ENCODE measurements at regions not wholly inside any gene's neighbourhood (a gene's known extent, or its start where the extent isn't known, plus 50 kb on each side); places are given as distances from the start of the nearest gene placed in this dataset.

DNA sequence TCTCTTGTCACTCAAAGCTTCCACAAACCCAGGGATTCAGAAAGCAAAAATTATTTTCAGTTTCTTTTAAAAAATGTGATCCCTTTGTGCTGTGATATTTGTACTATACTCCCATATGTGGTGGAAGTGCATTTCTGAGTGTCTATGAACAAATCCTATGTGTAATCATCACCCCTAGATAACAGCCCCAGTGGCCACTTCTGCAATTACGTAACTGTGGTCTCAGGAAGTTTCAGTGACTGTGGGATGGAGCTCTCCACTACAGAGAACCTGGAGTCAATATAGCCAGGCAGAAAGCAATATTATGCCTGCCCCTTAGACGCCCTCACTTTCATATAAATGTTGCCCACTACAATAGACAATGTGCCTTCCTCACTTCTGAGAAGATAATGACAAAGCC lies 1101.7 kb upstream of the GHITM start:
- Mint-ChIP-seq H3K4me1 (no peaks in the 10 kb centered on the region), H3K9me3 (peaks cover 2% of the 10 kb centered on the region), H3K36me3 (no peaks in the 10 kb centered on the region), H3K27ac (no peak overlapping the region), H3K27me3 (no peaks in the 10 kb centered on the region), H3K4me3 (no peak overlapping the region)
- CTCF ChIA-PET: no interaction called here
- DNase-seq: no peak

DNA sequence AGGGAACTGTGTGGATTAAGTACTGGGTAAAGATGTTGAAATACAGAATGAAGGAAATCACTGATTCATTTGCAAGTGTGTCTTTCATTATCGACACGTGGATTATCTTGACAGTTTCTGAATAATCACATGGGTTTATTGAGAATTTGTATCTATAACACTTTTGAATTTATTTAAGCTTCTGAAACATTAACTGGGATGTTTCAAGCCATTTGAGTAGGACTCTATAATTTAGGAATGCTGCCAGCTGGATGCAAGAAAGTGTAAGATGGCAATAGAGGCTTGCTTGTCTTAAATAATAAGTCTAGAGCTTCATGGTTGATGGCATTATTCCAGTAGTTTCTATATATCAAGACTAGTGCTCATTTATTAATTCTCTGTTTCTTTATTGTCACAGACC lies 1100.7 kb upstream of the GHITM start:
- Mint-ChIP-seq H3K4me3 (no peak overlapping the region), H3K36me3 (no peaks in the 10 kb centered on the region), H3K9me3 (peaks cover 2% of the 10 kb centered on the region), H3K27me3 (no peaks in the 10 kb centered on the region), H3K27ac (no peak overlapping the region), H3K4me1 (no peaks in the 10 kb centered on the region)
- no peak for DNase-seq
- CTCF ChIA-PET: no interaction called here

DNA sequence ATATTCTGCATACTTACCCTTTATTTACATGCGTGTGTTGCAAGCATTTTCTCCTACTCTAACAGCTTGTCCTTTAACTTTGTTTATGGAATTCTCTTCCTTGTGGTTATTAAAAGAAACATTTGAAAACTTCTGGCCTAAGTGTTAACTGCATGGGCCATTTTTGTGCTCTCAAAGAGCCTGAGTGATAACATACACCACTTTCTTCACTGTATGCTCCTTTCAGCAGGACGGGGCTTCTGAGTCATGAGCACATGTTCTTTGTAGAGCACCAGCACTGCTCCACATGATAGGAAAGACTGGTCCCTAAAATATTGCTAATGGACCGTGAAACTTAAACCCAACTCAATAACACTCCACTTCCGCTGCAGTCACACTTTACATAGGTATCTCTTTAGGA lies 1093.6 kb upstream of the GHITM start:
- Mint-ChIP-seq H3K27ac (no peak overlapping the region), H3K9me3 (peaks cover 4% of the 10 kb centered on the region), H3K4me1 (no peaks in the 10 kb centered on the region), H3K27me3 (no peaks in the 10 kb centered on the region), H3K4me3 (no peak overlapping the region), H3K36me3 (no peaks in the 10 kb centered on the region)
- DNase-seq: no peak
- CTCF ChIA-PET: no interaction called here

DNA sequence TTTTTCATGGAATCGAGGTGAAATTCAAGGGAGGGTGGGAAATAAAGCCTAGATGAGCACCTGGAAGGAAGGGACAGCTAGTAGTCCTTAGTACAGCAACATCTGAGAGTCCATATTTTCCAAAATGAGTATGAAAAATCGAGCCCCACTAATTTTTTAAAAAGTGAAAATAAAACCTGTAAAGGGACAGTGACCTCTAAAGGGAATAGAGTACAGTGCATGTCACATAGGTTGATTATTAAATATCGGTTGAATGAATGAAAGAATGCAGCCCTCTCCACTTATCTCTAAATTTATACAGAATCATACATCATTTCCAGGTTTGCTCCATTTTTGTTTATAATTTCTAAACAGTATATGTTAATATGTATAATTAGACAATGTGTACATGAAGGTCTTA lies 1088.5 kb upstream of the GHITM start:
- DNase-seq: no peak
- CTCF ChIA-PET: no interaction called here
- Mint-ChIP-seq H3K9me3 (peaks cover 3% of the 10 kb centered on the region), H3K27ac (no peak overlapping the region), H3K4me3 (no peak overlapping the region), H3K27me3 (no peaks in the 10 kb centered on the region), H3K4me1 (no peaks in the 10 kb centered on the region), H3K36me3 (no peaks in the 10 kb centered on the region)

DNA sequence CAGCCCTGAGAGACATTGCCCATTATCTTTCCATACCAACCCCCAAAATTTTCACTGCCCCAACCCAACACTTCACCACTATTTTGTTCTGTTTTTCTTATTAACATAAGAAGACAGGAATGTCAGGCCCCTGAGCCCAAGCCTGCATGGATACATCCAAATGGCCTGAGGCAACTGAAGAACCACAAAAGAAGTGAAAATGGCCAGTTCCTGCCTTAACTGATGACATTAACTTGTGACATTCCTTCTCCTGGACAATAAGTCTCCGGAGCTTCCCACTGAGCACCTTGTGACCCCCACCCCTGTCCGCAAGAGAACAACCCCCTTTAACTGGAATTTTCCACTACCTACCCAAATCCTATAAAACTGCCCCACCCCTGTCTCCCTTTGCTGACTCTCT lies 1076.4 kb upstream of the GHITM start:
- Mint-ChIP-seq H3K9me3 (peaks cover 5% of the 10 kb centered on the region), H3K27ac (no peak overlapping the region), H3K27me3 (no peaks in the 10 kb centered on the region), H3K4me1 (no peaks in the 10 kb centered on the region), H3K4me3 (no peak overlapping the region), H3K36me3 (no peaks in the 10 kb centered on the region)
- CTCF ChIA-PET: no interaction called here
- DNase-seq: no peak

DNA sequence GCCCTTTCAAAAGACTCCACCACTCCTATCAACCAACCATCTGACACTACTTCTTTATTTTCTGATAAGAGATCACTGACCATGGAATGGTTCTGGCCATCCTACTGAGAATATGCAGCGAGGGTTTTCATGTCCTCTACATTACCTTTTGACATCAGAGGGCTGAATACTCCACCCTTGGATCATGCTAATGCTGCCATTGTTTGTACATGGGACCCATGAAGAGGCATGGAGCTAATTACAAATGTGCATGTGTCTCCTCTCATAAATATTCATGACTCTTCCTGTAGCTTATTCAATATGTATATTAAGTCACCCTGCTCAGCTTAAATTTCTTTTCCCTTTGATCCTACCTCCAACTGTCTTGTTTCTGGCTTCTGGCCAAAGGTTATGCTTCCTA lies 1065.8 kb upstream of the GHITM start:
- Mint-ChIP-seq H3K9me3 (no peaks in the 10 kb centered on the region), H3K4me3 (no peak overlapping the region), H3K27me3 (no peaks in the 10 kb centered on the region), H3K36me3 (no peaks in the 10 kb centered on the region), H3K27ac (no peak overlapping the region), H3K4me1 (no peaks in the 10 kb centered on the region)
- CTCF ChIA-PET: no interaction called here
- DNase-seq: no peak

DNA sequence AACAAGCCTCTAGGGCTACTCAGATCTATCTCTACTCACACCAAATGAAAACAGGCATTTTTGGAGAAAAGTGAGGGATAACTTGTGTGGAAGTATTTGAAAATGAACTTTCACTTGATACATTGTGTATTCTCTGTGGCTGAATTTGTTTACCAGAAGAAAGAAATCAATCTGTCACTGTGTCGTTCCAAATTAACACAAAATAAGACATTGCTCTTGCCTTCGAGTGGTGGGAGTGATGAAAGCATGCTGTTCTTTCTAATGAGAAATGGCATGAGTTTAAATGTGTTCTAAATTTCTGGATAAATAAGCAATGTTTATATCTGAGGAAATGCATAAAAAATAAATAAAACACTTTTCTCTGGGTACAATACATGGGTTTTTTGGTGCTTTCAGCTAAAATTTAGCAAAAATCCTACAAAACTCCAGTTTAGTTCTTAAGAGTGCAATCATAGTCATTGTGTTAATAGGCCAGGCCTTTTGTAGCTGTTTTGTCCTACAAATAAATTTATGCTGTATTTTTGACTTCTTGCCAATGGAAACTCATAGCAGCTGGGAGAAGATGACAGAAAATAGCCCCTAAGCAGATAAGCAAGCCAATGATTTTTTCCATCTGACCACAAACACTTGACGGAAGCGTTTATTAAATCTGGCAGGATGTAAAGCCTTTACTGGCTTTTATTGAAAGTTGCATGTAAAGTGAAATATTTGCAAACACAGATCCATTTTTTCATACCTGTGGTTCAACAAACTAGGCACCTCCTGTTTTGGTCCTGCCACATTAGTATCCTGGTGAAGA lies 1064.1 kb upstream of the GHITM start:
- Mint-ChIP-seq H3K27ac (no peak overlapping the region), H3K9me3 (peaks cover under 1% of the 10 kb centered on the region), H3K4me3 (no peak overlapping the region), H3K27me3 (no peaks in the 10 kb centered on the region), H3K4me1 (no peaks in the 10 kb centered on the region), H3K36me3 (no peaks in the 10 kb centered on the region)
- no peak for DNase-seq
- CTCF ChIA-PET: no interaction called here

DNA sequence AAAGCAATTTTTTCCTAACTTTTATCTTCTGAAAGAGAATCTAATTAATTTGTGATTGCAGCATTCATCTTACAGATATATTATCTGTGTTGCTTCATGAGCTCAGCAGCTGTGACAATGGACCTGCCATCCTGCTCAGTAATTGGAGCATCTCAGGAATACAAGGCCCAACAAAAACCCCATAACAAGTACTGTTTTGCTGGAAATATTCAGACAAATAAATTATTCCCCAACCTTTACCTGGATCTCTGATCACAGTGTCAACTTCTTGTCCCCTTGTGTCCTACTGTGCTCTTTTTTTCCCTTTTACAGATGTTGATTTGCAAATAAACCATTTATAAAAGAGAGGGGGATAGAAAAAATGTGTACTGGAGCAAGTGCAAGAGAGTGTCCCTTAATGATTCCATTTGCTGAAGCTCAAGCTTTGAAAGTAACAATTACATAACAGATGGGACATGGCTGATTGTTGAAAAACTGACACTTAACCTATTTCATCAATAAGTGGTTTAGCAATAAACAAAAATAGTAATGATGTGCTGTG lies 1063.4 kb upstream of the GHITM start:
- CTCF ChIA-PET: no interaction called here
- Mint-ChIP-seq H3K36me3 (no peaks in the 10 kb centered on the region), H3K4me3 (no peak overlapping the region), H3K9me3 (peaks cover 3% of the 10 kb centered on the region), H3K27me3 (no peaks in the 10 kb centered on the region), H3K4me1 (no peaks in the 10 kb centered on the region), H3K27ac (no peak overlapping the region)
- no peak for DNase-seq

DNA sequence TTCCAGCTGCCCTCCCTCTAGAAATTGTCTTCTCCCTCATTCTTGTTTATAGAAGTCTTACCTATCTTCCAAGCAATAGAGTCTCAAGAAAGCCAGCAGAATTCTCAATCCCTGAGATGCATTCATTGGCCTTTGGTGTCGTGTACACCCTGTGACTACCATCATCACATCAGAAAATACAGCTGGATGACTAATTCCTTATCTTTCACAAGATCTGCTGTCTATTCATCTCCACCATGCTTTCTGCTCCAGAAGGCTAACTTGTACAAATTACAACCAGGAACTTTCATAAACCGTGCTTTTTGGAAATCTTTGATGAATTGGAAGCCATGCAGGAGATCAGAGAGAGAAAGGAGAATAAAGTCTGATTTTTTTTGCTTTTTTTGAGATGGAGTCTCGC lies 1062.9 kb upstream of the GHITM start:
- Mint-ChIP-seq H3K27me3 (no peaks in the 10 kb centered on the region), H3K27ac (no peak overlapping the region), H3K9me3 (peaks cover 3% of the 10 kb centered on the region), H3K4me1 (no peaks in the 10 kb centered on the region), H3K36me3 (no peaks in the 10 kb centered on the region), H3K4me3 (no peak overlapping the region)
- CTCF ChIA-PET: no interaction called here
- no peak for DNase-seq

DNA sequence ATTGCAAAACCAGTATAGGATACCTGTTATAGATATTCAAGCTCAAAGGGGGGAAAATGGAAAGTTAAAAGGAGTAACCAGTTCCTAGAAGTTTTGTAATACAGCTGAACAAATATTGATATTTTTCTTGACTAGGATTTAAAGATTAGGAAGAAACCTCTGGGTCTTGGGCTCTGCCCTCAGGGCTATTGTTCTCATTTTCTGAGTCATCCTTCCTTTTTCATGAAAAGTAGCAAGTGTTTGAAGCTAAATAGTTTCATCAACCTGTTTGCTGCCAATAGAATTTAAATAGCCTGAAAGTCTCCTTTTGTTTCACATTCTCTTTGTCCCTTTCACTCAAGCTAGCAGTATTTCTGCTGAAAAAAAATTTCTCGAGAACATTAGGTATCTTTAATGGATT lies 1061.1 kb upstream of the GHITM start:
- Mint-ChIP-seq H3K27me3 (no peaks in the 10 kb centered on the region), H3K9me3 (peaks cover 3% of the 10 kb centered on the region), H3K4me1 (no peaks in the 10 kb centered on the region), H3K4me3 (no peak overlapping the region), H3K36me3 (no peaks in the 10 kb centered on the region), H3K27ac (no peak overlapping the region)
- CTCF ChIA-PET: no interaction called here
- DNase-seq: no peak

DNA sequence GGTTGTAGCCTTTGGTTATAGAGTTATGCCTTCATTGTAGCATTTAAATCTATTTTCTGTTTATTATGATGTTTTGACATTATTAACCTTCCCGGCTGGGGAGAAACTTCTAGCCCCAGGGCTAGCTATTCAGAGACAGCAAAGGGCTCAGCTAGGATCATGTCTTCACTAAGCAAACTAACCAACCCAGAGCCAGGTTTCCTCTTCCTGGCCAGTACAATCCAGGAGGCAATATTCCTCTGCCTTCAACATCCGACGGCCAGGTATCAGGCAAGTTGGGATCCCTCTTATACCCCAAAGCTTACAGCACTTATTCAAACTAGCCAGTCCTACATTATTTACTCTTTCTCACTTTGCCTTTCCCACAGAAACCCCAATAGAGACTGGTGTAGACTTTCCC lies 1060.7 kb upstream of the GHITM start:
- Mint-ChIP-seq H3K27ac (no peak overlapping the region), H3K4me1 (no peaks in the 10 kb centered on the region), H3K36me3 (no peaks in the 10 kb centered on the region), H3K9me3 (peaks cover 5% of the 10 kb centered on the region), H3K4me3 (no peak overlapping the region), H3K27me3 (no peaks in the 10 kb centered on the region)
- no peak for DNase-seq
- CTCF ChIA-PET: no interaction called here

DNA sequence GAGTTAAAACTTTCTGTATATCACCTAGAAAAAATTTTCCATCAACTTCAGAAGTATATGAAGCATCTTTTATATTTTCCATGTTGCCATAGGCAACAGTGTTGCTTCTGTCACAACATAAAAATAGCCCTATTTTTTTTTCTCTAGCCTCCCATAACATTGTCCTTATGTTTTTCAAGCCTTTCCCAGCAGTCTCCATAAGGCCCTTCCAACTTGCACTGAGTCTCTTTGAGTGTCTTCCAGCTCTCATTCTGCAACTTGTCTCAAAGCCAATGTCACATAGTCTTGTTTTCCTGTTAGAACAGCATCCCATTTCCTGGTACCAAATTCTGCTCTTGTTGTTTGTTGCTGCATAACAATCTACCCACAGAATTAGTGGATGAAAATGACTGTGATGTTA lies 1055.5 kb upstream of the GHITM start:
- H3K36me3 Mint-ChIP-seq: no peaks in the 10 kb centered on the region
- CTCF ChIA-PET: no interaction called here
- no peak overlapping the region for H3K27ac Mint-ChIP-seq
- H3K9me3 Mint-ChIP-seq: peaks cover 13% of the 10 kb centered on the region
- H3K4me3 Mint-ChIP-seq: no peak overlapping the region
- H3K4me1 Mint-ChIP-seq: no peaks in the 10 kb centered on the region
- DNase-seq: no peak
- no peaks in the 10 kb centered on the region for H3K27me3 Mint-ChIP-seq

DNA sequence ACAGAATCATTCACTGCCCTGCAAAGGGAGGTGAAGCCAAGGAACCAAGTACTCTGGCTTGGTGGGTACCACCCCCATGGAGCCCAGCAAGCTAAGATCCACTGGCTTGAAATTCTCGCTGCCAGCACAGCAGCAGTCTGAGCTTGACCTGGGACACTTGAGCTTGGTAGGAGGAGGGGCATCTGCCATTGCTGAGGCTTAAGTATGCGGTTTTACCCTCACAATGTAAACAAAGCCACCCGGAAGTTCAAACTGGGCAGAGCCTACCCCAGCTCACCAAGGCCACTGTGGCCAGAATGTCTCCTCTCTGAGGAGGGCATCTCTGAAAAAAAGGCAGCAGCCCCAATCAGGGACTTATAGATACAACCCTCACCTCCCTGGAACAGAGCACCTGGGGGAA lies 1050.0 kb upstream of the GHITM start:
- H3K36me3 Mint-ChIP-seq: no peaks in the 10 kb centered on the region
- no peaks in the 10 kb centered on the region for H3K4me1 Mint-ChIP-seq
- H3K27ac Mint-ChIP-seq: no peak overlapping the region
- DNase-seq: no peak
- H3K9me3 Mint-ChIP-seq: peaks cover 8% of the 10 kb centered on the region
- CTCF ChIA-PET: no interaction called here
- H3K4me3 Mint-ChIP-seq: no peak overlapping the region
- H3K27me3 Mint-ChIP-seq: no peaks in the 10 kb centered on the region

DNA sequence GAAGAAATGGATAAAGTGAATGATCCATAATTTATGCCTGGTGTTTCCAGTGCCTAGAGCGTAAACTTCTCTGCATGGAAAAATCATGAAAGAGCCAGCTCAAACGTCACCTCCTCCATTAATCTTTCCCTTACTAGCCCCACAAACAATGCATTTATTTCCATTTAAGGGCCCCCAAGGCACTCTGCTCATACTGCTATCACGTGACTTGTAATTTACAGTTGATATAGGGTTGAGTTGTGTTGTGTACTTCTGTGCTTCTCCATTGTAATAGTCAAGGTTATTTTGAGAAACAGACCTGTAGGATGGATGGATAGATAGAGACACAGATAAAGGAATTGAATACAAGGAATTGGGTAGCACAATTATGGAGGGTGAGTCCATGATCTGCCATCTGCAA lies 1034.7 kb upstream of the GHITM start:
- Mint-ChIP-seq H3K4me3 (no peak overlapping the region), H3K9me3 (peaks cover 13% of the 10 kb centered on the region), H3K4me1 (no peaks in the 10 kb centered on the region), H3K27ac (no peak overlapping the region), H3K36me3 (no peaks in the 10 kb centered on the region), H3K27me3 (no peaks in the 10 kb centered on the region)
- no peak for DNase-seq
- CTCF ChIA-PET: no interaction called here

DNA sequence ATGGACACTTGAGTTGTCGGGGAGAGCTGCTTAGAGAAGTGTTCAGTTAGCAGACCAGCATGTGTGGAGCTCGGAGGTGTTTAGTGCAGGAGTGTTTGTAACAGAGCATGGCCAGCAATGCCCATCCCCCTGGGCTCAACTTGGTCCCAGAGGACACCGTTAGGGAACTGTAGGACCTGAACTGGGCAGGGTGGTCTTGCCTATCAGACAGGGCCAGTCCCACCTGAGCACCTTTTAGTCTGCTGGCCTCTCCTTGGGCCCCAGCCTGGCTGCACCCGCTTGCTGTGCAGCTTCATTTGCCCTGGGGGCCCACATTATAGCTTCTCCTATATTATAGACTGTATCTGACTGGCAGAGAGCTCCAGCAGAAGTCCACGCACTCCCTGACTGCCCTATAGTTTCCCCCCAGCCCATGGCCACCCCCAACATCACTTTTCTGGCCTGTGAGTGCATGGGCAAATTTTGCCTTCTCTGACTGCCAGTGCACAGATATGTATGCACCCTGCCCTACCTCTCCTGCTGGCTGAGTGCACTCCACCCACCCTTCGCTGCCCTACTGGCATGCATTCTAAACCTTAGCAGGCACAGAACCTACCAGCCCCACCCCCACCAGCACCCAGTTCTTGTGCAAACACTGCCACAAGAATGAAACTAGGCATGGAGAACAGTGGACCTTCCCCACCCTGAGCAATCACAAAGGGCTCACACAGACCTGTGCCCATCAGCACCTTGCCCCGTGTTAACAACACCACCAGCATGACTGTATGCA lies 1030.6 kb upstream of the GHITM start:
- no peak overlapping the region for H3K27ac Mint-ChIP-seq
- no peak overlapping the region for H3K4me3 Mint-ChIP-seq
- H3K9me3 Mint-ChIP-seq: peaks cover 23% of the 10 kb centered on the region
- no peaks in the 10 kb centered on the region for H3K27me3 Mint-ChIP-seq
- CTCF ChIA-PET: no interaction called here
- no peaks in the 10 kb centered on the region for H3K36me3 Mint-ChIP-seq
- H3K4me1 Mint-ChIP-seq: no peaks in the 10 kb centered on the region
- DNase-seq: no peak

All from activated naive CD4-positive, alpha-beta T cell treated with anti-CD3 and anti-CD28 coated beads, Interleukin-2, amount 10 ng/mL, durations not matched to agents 7 days and 5 days (primary cell).